ENCODE measurements at regions not wholly inside any gene's neighbourhood (a gene's known extent, or its start where the extent isn't known, plus 50 kb on each side); places are given as distances from the start of the nearest gene placed in this dataset.

DNA sequence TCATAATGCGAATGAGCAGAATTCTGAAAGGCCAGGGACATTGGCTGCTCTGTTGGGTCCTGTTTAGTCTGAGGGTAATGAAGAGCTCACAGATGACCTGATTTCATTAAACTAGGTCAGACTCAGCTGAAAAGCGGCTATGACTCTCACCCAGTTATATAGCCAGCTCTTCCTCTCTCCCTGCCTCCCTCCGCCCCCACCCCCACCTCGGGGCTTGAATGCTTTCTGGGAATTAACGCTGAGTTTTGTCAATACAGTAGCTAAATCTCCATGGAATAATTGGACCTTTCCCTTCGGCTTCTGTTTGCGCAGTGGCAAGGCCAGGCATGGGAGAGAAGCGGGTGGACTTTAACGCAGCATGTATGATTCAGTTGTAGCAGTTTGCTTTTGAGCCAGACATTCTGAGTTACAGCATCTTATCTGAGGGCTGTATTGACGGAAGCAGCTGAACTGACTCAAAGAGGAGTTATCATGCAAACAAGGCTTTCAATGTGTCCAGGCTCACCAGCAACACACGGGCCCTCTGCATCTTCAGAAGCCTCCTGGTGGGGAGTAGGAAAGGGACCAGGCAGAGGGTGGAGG lies 110.6 kb downstream of the MYCN start:
- TF ChIP-seq TCF4 (CRISPR knock-in tag; IDR thresholded peaks at IDR 0.05; ENCODE audit: borderline replicate concordance) (no peak), ZFP3 (CRISPR knock-in tag; IDR thresholded peaks at IDR 0.05) (no peak), OSR1 (CRISPR knock-in tag; IDR thresholded peaks at IDR 0.05) (no peak)
- TF ChIP-seq, protein P1, sequence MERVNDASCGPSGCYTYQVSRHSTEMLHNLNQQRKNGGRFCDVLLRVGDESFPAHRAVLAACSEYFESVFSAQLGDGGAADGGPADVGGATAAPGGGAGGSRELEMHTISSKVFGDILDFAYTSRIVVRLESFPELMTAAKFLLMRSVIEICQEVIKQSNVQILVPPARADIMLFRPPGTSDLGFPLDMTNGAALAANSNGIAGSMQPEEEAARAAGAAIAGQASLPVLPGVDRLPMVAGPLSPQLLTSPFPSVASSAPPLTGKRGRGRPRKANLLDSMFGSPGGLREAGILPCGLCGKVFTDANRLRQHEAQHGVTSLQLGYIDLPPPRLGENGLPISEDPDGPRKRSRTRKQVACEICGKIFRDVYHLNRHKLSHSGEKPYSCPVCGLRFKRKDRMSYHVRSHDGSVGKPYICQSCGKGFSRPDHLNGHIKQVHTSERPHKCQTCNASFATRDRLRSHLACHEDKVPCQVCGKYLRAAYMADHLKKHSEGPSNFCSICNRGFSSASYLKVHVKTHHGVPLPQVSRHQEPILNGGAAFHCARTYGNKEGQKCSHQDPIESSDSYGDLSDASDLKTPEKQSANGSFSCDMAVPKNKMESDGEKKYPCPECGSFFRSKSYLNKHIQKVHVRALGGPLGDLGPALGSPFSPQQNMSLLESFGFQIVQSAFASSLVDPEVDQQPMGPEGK (CRISPR knock-in tag; IDR thresholded peaks at IDR 0.05; ENCODE audit: borderline replicate concordance), result no peak
